OCI-M1 (cell line): ENCODE measurements at regions not wholly inside any gene's neighbourhood (a gene's known extent, or its start where the extent isn't known, plus 50 kb on each side); places are given as distances from the start of the nearest gene placed in this dataset.
"Not testable (repeated sequence)": the region's sequence is repeated elsewhere in the genome, so short reads cannot be mapped to it uniquely, and the experiment has no call there.

ENCODE experiments used
- DNase-seq: peaks from one replicate; lab custom pipeline; 2025; lab: John Stamatoyannopoulos, UW

GRCh38 chr4:118504927-118505326 lies 152.1 kb upstream of the PRSS12 start:
- peak; percentile 28 for DNase-seq

GRCh38 chr4:118505491-118505890 lies 152.7 kb upstream of the PRSS12 start:
- DNase-seq, result not testable (repeated sequence)

GRCh38 chr4:118512870-118513269 lies 160.1 kb upstream of the PRSS12 start:
- DNase-seq, result not testable (repeated sequence)

- not testable (repeated sequence) for DNase-seq
Measured at GRCh38 chr4:118514332-118514731, 161.5 kb upstream of the PRSS12 start.

- DNase-seq, result peak; percentile 62
Measured at GRCh38 chr4:118516107-118516506, 163.3 kb upstream of the PRSS12 start.

- not testable (repeated sequence) for DNase-seq
Measured at GRCh38 chr4:118530107-118530506, 155.1 kb upstream of the METTL14 start.

- DNase-seq, result not testable (repeated sequence)
Measured at GRCh38 chr4:118531947-118532346, 153.2 kb upstream of the METTL14 start.

- DNase-seq, result not testable (repeated sequence)
Measured at GRCh38 chr4:118535788-118536187, 149.4 kb upstream of the METTL14 start.

- peak; percentile 59 for DNase-seq
Measured at GRCh38 chr4:118539412-118540077, 145.6 kb upstream of the METTL14 start.

- not testable (repeated sequence) for DNase-seq
Measured at GRCh38 chr4:118556576-118556975, 128.6 kb upstream of the METTL14 start.

- peak; percentile 13 for DNase-seq
Measured at GRCh38 chr4:118557298-118557851, 127.8 kb upstream of the METTL14 start.

- not testable (repeated sequence) for DNase-seq
Measured at GRCh38 chr4:118558188-118558587, 127.0 kb upstream of the METTL14 start.

- not testable (repeated sequence) for DNase-seq
Measured at GRCh38 chr4:118561559-118561958, 123.6 kb upstream of the METTL14 start.

GRCh38 chr4:118566003-118566513 lies 119.1 kb upstream of the METTL14 start:
- not testable (repeated sequence) for DNase-seq

- DNase-seq, result not testable (repeated sequence)
Measured at GRCh38 chr4:118572991-118573390, 112.2 kb upstream of the METTL14 start.

- peak; percentile 70 for DNase-seq
Measured at GRCh38 chr4:118574251-118574913, 110.8 kb upstream of the METTL14 start.

GRCh38 chr4:118575057-118575456 lies 110.1 kb upstream of the METTL14 start:
- not testable (repeated sequence) for DNase-seq

GRCh38 chr4:118575726-118576125 lies 109.5 kb upstream of the METTL14 start:
- not testable (repeated sequence) for DNase-seq

GRCh38 chr4:118576709-118577219 lies 108.4 kb upstream of the METTL14 start:
- DNase-seq, result not testable (repeated sequence)

- DNase-seq, result no peak
Measured at GRCh38 chr4:118585015-118585414, 100.2 kb upstream of the METTL14 start.

- no peak for DNase-seq
Measured at GRCh38 chr4:118586357-118586790, 98.8 kb upstream of the METTL14 start.

- DNase-seq, result no peak
Measured at GRCh38 chr4:118587116-118587831, 97.9 kb upstream of the METTL14 start.
